ENCODE measurements at regions not wholly inside any gene's neighbourhood (a gene's known extent, or its start where the extent isn't known, plus 50 kb on each side); places are given as distances from the start of the nearest gene placed in this dataset.

GRCh38 chr18:51912381-51912780, 427.6 kb upstream of the DCC start:
- no peak overlapping the region for H3K27ac ChIP-seq (ENCODE audit: control insufficient read depth, insufficient read depth)
- H3K9me3 ChIP-seq (replicated peaks; ENCODE audit: control insufficient read depth, insufficient read depth, low read length): no peaks in the 10 kb centered on the region
- in situ Hi-C loops (cut with MboI): no loop called here
- H3K9ac ChIP-seq (ENCODE audit: control insufficient read depth, insufficient read depth, low read length): no peak overlapping the region
- H3K4me3 ChIP-seq: no peak overlapping the region
- no peak overlapping the region for H2AFZ ChIP-seq (ENCODE audit: control insufficient read depth, low read depth, low read length)
- ChIA-PET POLR2A (no interaction called here), SMC1A (ENCODE audit: uncharacterized antibody, unreplicated experiment) (interaction anchor here (0.8 to 1.2 kb wide), 2 partner anchors 24 to 33 kb away, joined by 3 read pairs; no protein-coding TSS in a partner anchor), RAD21 (ENCODE audit: unreplicated experiment) (no interaction called here), CTCF (interaction anchor here (1.3 to 1.6 kb wide), 2 partner anchors 10 to 376 kb away, joined by 3 to 5 read pairs; no protein-coding TSS in a partner anchor)
- ATAC-seq (no peak), FAIRE-seq (no peak), DNase-seq (ENCODE audit: low read depth, low spot score) (no peak)
- no peaks in the 10 kb centered on the region for H4K20me1 ChIP-seq (ENCODE audit: control insufficient read depth, insufficient read depth)
- H3K4me2 ChIP-seq (ENCODE audit: control insufficient read depth, insufficient read depth): no peak overlapping the region
- no peaks in the 10 kb centered on the region for H3K36me3 ChIP-seq (ENCODE audit: control insufficient read depth in 2 of 2, insufficient read depth in 2 of 2, low read length in 1 of 2)
- H3K79me2 ChIP-seq (ENCODE audit: control insufficient read depth, insufficient read depth, low read length): no peaks in the 10 kb centered on the region
- intact Hi-C loops (cut with micrococcal nuclease; ENCODE audit: unreplicated experiment): no loop called here
- H3K4me1 ChIP-seq (ENCODE audit: control insufficient read depth, insufficient read depth, low read length): no peaks in the 10 kb centered on the region
- BruUV-seq (replicated peaks): no TSS peak
- H3K27me3 ChIP-seq (replicated peaks in 1 of 2; ENCODE audit: control insufficient read depth in 2 of 2, insufficient read depth in 2 of 2, low read length in 1 of 2): no peaks in the 10 kb centered on the region
- TF ChIP-seq KLF5 (IDR thresholded peaks at IDR 0.05; ENCODE audit: partially characterized antibody) (no peak), SREBF2 (IDR thresholded peaks at IDR 0.05; ENCODE audit: low read length) (no peak), ETV6 (conservative IDR thresholded peaks at IDR 0.05 in 1 of 2, IDR thresholded peaks at IDR 0.05 in 1 of 2; ENCODE audit: borderline replicate concordance in 1 of 2, low read depth in 1 of 2) (no peak), NR2C1 (IDR thresholded peaks at IDR 0.05) (no peak), PAX5 (IDR thresholded peaks at IDR 0.05; ENCODE audit: borderline replicate concordance, low read depth, low read length) (no peak), ATF3 (IDR thresholded peaks at IDR 0.05; ENCODE audit: borderline replicate concordance, extremely low read depth, low read depth, low read length) (no peak), CEBPZ (IDR thresholded peaks at IDR 0.05; ENCODE audit: low read depth, low read length) (no peak), JUNB (IDR thresholded peaks at IDR 0.05) (no peak), MTA2 (IDR thresholded peaks at IDR 0.05; ENCODE audit: low read depth) (no peak), DPF2 (IDR thresholded peaks at IDR 0.05) (no peak), ZNF217 (IDR thresholded peaks at IDR 0.05) (no peak), CHD1 (IDR thresholded peaks at IDR 0.05; ENCODE audit: low read depth, low read length) (no peak), EZH2 (IDR thresholded peaks at IDR 0.05; ENCODE audit: borderline replicate concordance, control insufficient read depth, low read depth, low read length) (no peak), CREM (IDR thresholded peaks at IDR 0.05; ENCODE audit: low read depth) (no peak)

Data from GM12878 (cell line).